CD4-positive, alpha-beta memory T cell (primary cell): ENCODE measurements at regions not wholly inside any gene's neighbourhood (a gene's known extent, or its start where the extent isn't known, plus 50 kb on each side); places are given as distances from the start of the nearest gene placed in this dataset.

Experiments used
- CTCF ChIA-PET: fragments of 350-600 bp; sonication (Branson Sonifier 250); formaldehyde crosslinking; loops from one replicate; lab custom pipeline; 2021; ENCODE audit warnings: inconsistent platforms; ENCODE audit not compliant: partially characterized antibody; lab: Charles Lee
- POLR2A ChIA-PET: fragments of 350-600 bp; sonication (Branson Sonifier 250); formaldehyde crosslinking; loops from one replicate; lab custom pipeline; 2021; ENCODE audit not compliant: partially characterized antibody; lab: Charles Lee
- DNase-seq, 5 donors: peaks; one replicate each; pipeline versions ENCODE4 v3.0.0 to v3.0.0-alpha.2; 2020 to 2022; ENCODE audit warnings: mixed read lengths in 1 of 5
- H3K27ac ChIP-seq: one replicate; pipeline ENCODE4 v1.7.0; 2013; ENCODE audit warnings: low read depth, low read length
- H3K27me3 ChIP-seq: 2 replicates; pipeline ENCODE4 v1.7.0; 2013; ENCODE audit warnings: mild to moderate bottlenecking, low read length, moderate library complexity; ENCODE audit not compliant: insufficient read depth
- H3K36me3 ChIP-seq: 2 replicates; pipeline ENCODE4 v1.7.0; 2013; ENCODE audit warnings: mild to moderate bottlenecking, low read length, moderate library complexity; ENCODE audit not compliant: insufficient read depth
- H3K4me1 ChIP-seq: 2 replicates; pipeline ENCODE4 v1.7.0; 2013; ENCODE audit warnings: mild to moderate bottlenecking, low read length, moderate library complexity; ENCODE audit not compliant: insufficient read depth
- H3K4me3 ChIP-seq, 2 donors: one replicate each; pipeline ENCODE4 v1.7.0; 2013; ENCODE audit warnings: low read length in 2 of 2, mild to moderate bottlenecking in 1 of 2
- H3K9me3 ChIP-seq, 2 donors: one replicate each; pipeline ENCODE4 v1.7.0; 2013; ENCODE audit warnings: low read length in 2 of 2, control low read depth in 1 of 2; ENCODE audit not compliant: control insufficient read depth in 1 of 2
- H3K27ac Mint-ChIP-seq, 7 donors: one replicate each; pipeline ENCODE4 v1.8.0; 2020 to 2021; ENCODE audit warnings: mixed read lengths in 7 of 7, mild to moderate bottlenecking in 6 of 7, inconsistent platforms in 3 of 7, moderate library complexity in 3 of 7
- H3K27me3 Mint-ChIP-seq, 2 donors: one replicate each; pipeline ENCODE4 v1.8.0; 2020 to 2021; ENCODE audit warnings: mixed read lengths in 2 of 2
- H3K36me3 Mint-ChIP-seq, 2 donors: one replicate each; pipeline ENCODE4 v1.8.0; 2020 to 2021; ENCODE audit warnings: mixed read lengths in 2 of 2, inconsistent platforms in 1 of 2, mild to moderate bottlenecking in 1 of 2
- H3K4me1 Mint-ChIP-seq, 4 donors: one replicate each; pipeline ENCODE4 v1.8.0; 2020 to 2021; ENCODE audit warnings: mixed read lengths in 4 of 4, mild to moderate bottlenecking in 1 of 4
- H3K4me3 Mint-ChIP-seq, 8 donors: one replicate each; pipeline ENCODE4 v1.8.0; 2020 to 2021; ENCODE audit warnings: mixed read lengths in 8 of 8, mild to moderate bottlenecking in 7 of 8, moderate library complexity in 6 of 8, inconsistent platforms in 3 of 8
- H3K9me3 Mint-ChIP-seq, 8 donors: one replicate each; pipeline ENCODE4 v1.8.0; 2020 to 2021; ENCODE audit warnings: mixed read lengths in 8 of 8, mild to moderate bottlenecking in 5 of 8, inconsistent platforms in 3 of 8, moderate library complexity in 1 of 8
- intact Hi-C: fragments of 100-400 bp; cut with micrococcal nuclease; formaldehyde crosslinking; loops from one replicate; pipeline ENCODE4 v1.15.1; 2023

DNA sequence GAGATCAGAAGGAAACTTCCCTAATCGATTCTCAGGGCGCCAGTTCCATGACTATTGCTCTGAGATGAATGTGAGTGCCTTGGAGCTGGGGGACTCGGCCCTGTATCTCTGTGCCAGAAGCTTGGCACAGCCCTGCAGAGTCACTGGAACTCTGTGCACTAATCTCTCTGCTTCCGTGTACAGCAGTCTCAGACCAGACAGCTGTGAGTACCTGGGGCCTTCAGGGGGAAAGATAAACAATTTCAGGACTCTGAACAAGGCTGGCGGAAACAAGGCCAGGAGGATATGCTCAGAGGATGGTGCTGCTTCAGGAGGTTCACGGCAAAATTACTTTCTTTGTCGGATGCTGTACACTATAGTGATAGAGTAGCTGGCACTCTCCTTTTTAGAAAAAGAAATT is 131.7 kb upstream of the PRSS58 start:
- intact Hi-C loops: loop anchor here (5.0 kb wide), 1 partner anchor 423 kb away; no protein-coding TSS in a partner anchor
- Histone ChIP-seq H3K27ac (no peak overlapping the region), H3K9me3 (no peaks in the 10 kb centered on the region), H3K4me1 (peaks cover 11% of the 10 kb centered on the region), H3K4me3 (no peak overlapping the region), H3K36me3 (no peaks in the 10 kb centered on the region), H3K27me3 (no peaks in the 10 kb centered on the region)
- DNase-seq: no peak
- Mint-ChIP-seq H3K27ac (peak overlapping the region in 2 of 7 donors; percentile 41 to 60), H3K4me1 (peaks cover 10 to 16% (median 13%) of the 10 kb centered on the region in 4 donors), H3K9me3 (no peaks in the 10 kb centered on the region), H3K36me3 (no peaks in the 10 kb centered on the region), H3K4me3 (peak overlapping the region in 1 of 8 donors; percentile 1), H3K27me3 (no peaks in the 10 kb centered on the region)
- ChIA-PET POLR2A (interaction anchor here (2.0 kb wide), 1 partner anchor 408 kb away, joined by 7 read pairs; no protein-coding TSS in a partner anchor), CTCF (interaction anchor here (1.6 to 1.9 kb wide), 3 partner anchors 10 to 825 kb away, joined by 4 to 6 read pairs (median 4); no protein-coding TSS in a partner anchor)

DNA sequence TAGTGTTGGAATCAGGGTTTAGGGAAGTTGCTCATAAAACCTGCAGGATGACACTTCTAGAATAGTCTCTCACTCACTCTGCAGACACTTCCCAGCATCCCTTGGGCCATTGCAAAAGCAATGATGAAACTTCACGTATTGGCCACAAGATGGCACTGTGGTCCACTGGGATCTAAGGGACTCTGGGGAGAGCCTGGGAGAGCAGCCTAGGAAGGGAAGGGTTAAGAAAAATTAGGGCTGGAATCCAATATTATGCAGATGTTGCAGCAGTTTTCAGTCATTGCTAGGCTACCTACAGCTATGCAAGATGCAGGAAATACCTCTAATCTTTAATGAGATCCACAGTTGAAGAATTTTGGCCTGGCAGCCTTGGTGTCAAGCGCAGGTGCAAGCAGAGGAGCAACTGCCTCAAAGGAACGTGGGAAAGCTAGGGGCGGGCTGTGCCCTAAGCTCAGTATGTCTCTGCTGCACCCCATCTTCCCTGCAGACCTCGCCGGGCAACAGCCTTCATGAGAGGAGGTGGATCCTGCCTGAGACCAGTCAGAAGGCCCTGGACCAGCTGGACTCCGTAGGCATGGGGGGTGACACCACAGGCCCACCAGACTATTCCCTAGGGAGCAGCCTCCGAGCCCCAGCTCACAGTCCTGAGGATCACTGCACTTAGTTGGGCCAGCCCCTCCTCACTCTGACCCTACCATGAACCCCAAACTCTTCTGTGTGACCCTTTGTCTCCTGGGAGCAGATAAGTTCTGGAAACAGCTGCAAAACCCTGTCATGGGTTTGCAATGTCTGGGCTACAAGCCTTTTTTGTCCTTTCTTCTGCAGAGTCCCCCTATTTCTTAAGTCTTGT is 127.9 kb upstream of the PRSS58 start:
- ChIA-PET POLR2A (interaction anchor here (1.0 to 2.4 kb wide), 4 partner anchors 28 to 422 kb away, joined by 3 to 19 read pairs (median 4); no protein-coding TSS in a partner anchor), CTCF (interaction anchor here (0.9 to 4.6 kb wide), 27 partner anchors 10 to 830 kb away, joined by 3 to 29 read pairs (median 4); no protein-coding TSS in a partner anchor)
- no peaks in the 10 kb centered on the region for H3K27me3 Mint-ChIP-seq
- H3K27me3 ChIP-seq: no peaks in the 10 kb centered on the region
- intact Hi-C loops: loop anchor here (2.0 to 5.0 kb wide), 2 partner anchors 27 to 427 kb away; no protein-coding TSS in a partner anchor
- no peak overlapping the region for H3K27ac ChIP-seq
- H3K4me3 Mint-ChIP-seq: peak overlapping the region in 4 of 8 donors; percentile 3 to 32 (median 11)
- H3K36me3 Mint-ChIP-seq: no peaks in the 10 kb centered on the region
- H3K27ac Mint-ChIP-seq: peak overlapping the region in 2 of 7 donors; percentile 25 to 46
- H3K4me1 Mint-ChIP-seq: peaks cover 18 to 28% (median 20%) of the 10 kb centered on the region in 4 donors
- peak in 4 of 5 donors; percentile 16 to 31 (median 28) for DNase-seq
- H3K9me3 ChIP-seq: no peaks in the 10 kb centered on the region
- H3K4me1 ChIP-seq: peaks cover 20% of the 10 kb centered on the region
- no peaks in the 10 kb centered on the region for H3K36me3 ChIP-seq
- H3K4me3 ChIP-seq: no peak overlapping the region
- H3K9me3 Mint-ChIP-seq: no peaks in the 10 kb centered on the region

DNA sequence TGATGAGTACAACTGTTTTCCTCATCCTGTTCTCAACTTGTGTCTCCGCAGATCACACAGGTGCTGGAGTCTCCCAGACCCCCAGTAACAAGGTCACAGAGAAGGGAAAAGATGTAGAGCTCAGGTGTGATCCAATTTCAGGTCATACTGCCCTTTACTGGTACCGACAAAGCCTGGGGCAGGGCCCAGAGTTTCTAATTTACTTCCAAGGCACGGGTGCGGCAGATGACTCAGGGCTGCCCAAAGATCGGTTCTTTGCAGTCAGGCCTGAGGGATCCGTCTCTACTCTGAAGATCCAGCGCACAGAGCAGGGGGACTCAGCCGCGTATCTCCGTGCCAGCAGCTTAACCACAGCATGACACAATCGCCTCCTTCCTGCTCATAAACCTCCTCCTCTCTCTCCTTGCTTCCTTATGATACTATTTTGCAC is 126.7 kb upstream of the PRSS58 start:
- peak in 1 of 5 donors; percentile 47 for DNase-seq
- H3K27ac ChIP-seq: peak overlapping the region; percentile 19
- Mint-ChIP-seq H3K4me3 (peak overlapping the region; percentile 26 to 76 (median 64)), H3K4me1 (peaks cover 18 to 28% (median 20%) of the 10 kb centered on the region in 4 donors), H3K27me3 (no peaks in the 10 kb centered on the region), H3K36me3 (no peaks in the 10 kb centered on the region), H3K27ac (peak overlapping the region; percentile 35 to 75 (median 71)), H3K9me3 (no peaks in the 10 kb centered on the region)
- POLR2A ChIA-PET: interaction anchor here (0.6 to 2.4 kb wide), 8 partner anchors 9 to 867 kb away, joined by 3 to 23 read pairs (median 4); no protein-coding TSS in a partner anchor
- H3K36me3 ChIP-seq: no peaks in the 10 kb centered on the region
- H3K9me3 ChIP-seq: no peaks in the 10 kb centered on the region
- peaks cover 20% of the 10 kb centered on the region for H3K4me1 ChIP-seq
- intact Hi-C loops: loop anchor here (2.0 kb wide), 1 partner anchor 26 kb away; no protein-coding TSS in a partner anchor
- H3K4me3 ChIP-seq: peak overlapping the region in 1 of 2 donors; percentile 14
- CTCF ChIA-PET: interaction anchor here (0.7 to 4.6 kb wide), 15 partner anchors 9 to 427 kb away, joined by 3 to 29 read pairs (median 5); no protein-coding TSS in a partner anchor
- H3K27me3 ChIP-seq: no peaks in the 10 kb centered on the region

DNA sequence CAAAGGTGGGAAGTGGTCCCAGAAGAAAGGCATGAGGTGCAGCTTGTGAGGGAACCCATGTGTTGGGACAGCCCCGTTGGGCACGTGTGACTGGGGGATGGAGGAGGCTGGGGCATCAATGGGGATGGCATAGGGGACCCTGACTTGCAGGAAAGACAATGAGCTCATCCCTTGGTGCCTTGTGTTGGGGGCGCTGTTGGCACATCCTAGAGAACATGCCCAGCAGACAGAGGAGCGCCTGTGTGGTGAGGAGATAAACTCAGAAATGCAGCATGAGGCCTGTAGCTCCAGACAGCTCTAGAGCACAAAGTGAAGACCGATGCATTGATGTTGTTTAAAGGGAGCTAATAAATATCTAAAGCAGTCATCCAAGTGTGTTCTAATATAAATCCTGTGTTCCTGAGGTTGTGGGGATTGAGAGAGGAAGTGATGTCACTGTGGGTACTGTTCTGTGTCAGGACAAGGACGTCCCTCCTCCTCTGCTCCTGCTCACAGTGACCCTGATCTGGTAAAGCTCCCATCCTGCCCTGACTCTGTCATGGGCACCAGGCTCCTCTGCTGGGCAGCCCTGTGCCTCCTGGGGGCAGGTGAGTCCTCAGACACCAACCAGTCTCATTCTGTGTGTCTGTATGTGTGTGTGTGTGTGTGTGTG is 126.1 kb upstream of the PRSS58 start:
- H3K36me3 Mint-ChIP-seq: no peaks in the 10 kb centered on the region
- H3K9me3 Mint-ChIP-seq: no peaks in the 10 kb centered on the region
- CTCF ChIA-PET: interaction anchor here (0.7 to 4.6 kb wide), 12 partner anchors 10 to 427 kb away, joined by 3 to 29 read pairs (median 4); no protein-coding TSS in a partner anchor
- no peaks in the 10 kb centered on the region for H3K9me3 ChIP-seq
- H3K4me3 ChIP-seq: peak overlapping the region in 1 of 2 donors; percentile 14
- H3K4me3 Mint-ChIP-seq: peak overlapping the region; percentile 32 to 76 (median 64)
- no peaks in the 10 kb centered on the region for H3K27me3 ChIP-seq
- H3K27ac Mint-ChIP-seq: peak overlapping the region; percentile 35 to 75 (median 66)
- H3K36me3 ChIP-seq: no peaks in the 10 kb centered on the region
- DNase-seq: peak in 2 of 5 donors; percentile 4 to 15
- peak overlapping the region; percentile 19 for H3K27ac ChIP-seq
- no peaks in the 10 kb centered on the region for H3K27me3 Mint-ChIP-seq
- peaks cover 18 to 28% (median 20%) of the 10 kb centered on the region in 4 donors for H3K4me1 Mint-ChIP-seq
- POLR2A ChIA-PET: interaction anchor here (0.6 to 2.4 kb wide), 6 partner anchors 8 to 867 kb away, joined by 4 to 23 read pairs (median 4); no protein-coding TSS in a partner anchor
- peaks cover 20% of the 10 kb centered on the region for H3K4me1 ChIP-seq
- intact Hi-C loops: loop anchor here (2.0 kb wide), 1 partner anchor 25 kb away; no protein-coding TSS in a partner anchor

DNA sequence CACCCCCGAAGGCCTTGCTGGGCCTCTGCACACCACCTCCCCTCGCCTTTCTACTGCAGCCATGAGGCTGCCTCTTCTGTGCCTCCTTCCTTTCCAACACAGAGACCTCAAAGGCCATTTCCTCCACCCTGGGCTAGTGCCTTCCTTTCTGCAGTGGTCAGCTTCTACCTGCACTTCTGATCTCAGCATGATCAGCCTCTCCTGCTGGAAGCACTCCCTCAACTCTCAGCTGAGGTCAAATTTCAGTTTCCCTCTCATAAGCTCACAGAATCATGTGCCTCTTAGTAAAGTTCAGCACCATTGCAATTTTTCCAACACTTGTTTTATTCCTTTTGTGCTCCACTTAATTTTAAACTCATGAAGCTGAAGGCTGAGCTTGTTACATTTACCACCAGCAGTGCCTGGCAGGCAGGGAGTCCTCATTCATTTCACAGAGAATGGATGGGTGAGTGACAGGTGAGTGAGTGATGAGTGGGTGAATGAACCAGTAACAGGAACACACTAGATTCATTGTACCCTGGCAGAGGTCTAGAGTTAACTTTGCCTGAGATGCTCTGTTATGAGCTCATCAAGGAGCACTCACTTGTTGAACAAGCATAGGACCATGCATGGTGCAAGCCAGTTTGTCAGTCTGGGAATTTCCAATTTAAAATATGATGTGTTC is 124.0 kb upstream of the PRSS58 start:
- Mint-ChIP-seq H3K36me3 (no peaks in the 10 kb centered on the region), H3K9me3 (no peaks in the 10 kb centered on the region), H3K4me3 (no peak overlapping the region), H3K27me3 (no peaks in the 10 kb centered on the region), H3K4me1 (peaks cover 18 to 28% (median 20%) of the 10 kb centered on the region in 4 donors), H3K27ac (peak overlapping the region in 5 of 7 donors; percentile 1 to 87 (median 33))
- CTCF ChIA-PET: interaction anchor here (0.8 to 1.4 kb wide), 5 partner anchors 24 to 833 kb away, joined by 3 to 5 read pairs (median 3); no protein-coding TSS in a partner anchor
- Histone ChIP-seq H3K4me1 (peaks cover 20% of the 10 kb centered on the region), H3K4me3 (no peak overlapping the region), H3K36me3 (no peaks in the 10 kb centered on the region), H3K27ac (no peak overlapping the region), H3K9me3 (no peaks in the 10 kb centered on the region), H3K27me3 (no peaks in the 10 kb centered on the region)
- POLR2A ChIA-PET: interaction anchor here (0.7 kb wide), 1 partner anchor 417 kb away, joined by 3 read pairs; no protein-coding TSS in a partner anchor
- DNase-seq: no peak
- intact Hi-C loops: no loop called here

DNA sequence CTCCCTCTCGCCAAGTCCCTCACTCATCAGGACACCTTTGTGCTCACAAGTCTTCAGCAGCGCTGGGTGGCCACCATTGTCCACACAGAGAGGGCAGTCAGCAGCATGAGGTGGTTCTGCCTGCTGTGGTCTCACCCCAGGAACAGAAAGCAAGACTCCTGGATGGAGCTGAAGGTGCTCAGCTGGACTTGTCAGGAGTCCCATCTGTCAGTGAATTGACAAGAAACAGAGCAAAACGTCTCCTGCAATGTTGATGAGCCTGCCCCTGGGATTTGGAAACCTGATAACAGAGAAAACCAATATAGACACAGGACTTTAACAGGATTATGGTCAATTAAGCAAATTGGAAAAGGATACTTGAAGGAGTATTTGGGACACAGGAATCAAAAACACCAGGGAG is 122.2 kb upstream of the PRSS58 start:
- CTCF ChIA-PET: interaction anchor here (1.0 to 1.4 kb wide), 3 partner anchors 10 to 860 kb away, joined by 3 read pairs; no protein-coding TSS in a partner anchor
- peak overlapping the region in 1 of 7 donors; percentile 42 for H3K27ac Mint-ChIP-seq
- POLR2A ChIA-PET: interaction anchor here (2.0 kb wide), 1 partner anchor 428 kb away, joined by 7 read pairs; no protein-coding TSS in a partner anchor

More for the DNA sequence above, 122.2 kb upstream of the PRSS58 start:
- H3K4me3 Mint-ChIP-seq: no peak overlapping the region
- DNase-seq: no peak
- H3K4me3 ChIP-seq: no peak overlapping the region
- H3K36me3 ChIP-seq: no peaks in the 10 kb centered on the region
- no peaks in the 10 kb centered on the region for H3K9me3 Mint-ChIP-seq
- peaks cover 0 to 4% of the 10 kb centered on the region in 2 donors for H3K27me3 Mint-ChIP-seq
- intact Hi-C loops: no loop called here
- peaks cover 14% of the 10 kb centered on the region for H3K4me1 ChIP-seq
- H3K27me3 ChIP-seq: no peaks in the 10 kb centered on the region
- H3K27ac ChIP-seq: no peak overlapping the region
- H3K4me1 Mint-ChIP-seq: peaks cover 13 to 19% (median 17%) of the 10 kb centered on the region in 4 donors
- H3K9me3 ChIP-seq: no peaks in the 10 kb centered on the region
- H3K36me3 Mint-ChIP-seq: no peaks in the 10 kb centered on the region
